ENCODE measurements at regions not wholly inside any gene's neighbourhood (a gene's known extent, or its start where the extent isn't known, plus 50 kb on each side); places are given as distances from the start of the nearest gene placed in this dataset.
"Not testable (repeated sequence)": the region's sequence is repeated elsewhere in the genome, so short reads cannot be mapped to it uniquely, and the experiment has no call there.

- no peak for DNase-seq
Observed at GRCh38 chr14:41280745-41281144, 325.9 kb upstream of the LRFN5 start.

GRCh38 chr14:41277450-41277849, 329.2 kb upstream of the LRFN5 start:
- no peak for DNase-seq

DNA sequence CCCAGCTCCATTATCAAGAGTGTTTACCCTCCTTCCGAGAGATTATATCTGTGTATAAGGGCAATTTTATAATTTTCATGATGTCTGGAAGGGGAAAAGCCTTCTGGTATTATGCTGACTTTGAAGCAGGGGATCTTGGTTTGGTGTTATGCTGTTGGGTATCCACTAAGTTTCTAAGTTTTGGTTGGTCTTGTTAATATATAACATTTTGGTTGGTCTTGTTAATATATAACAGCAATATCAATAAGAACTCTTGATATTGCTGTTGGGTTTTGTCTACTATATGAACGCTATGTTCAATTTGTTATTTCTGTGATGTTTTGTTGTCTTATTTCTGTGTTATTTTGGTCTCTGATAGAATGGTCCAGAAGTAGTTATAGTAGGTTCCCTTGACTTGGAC, 349.2 kb upstream of the LRFN5 start:
- no peak for DNase-seq

- no peak for DNase-seq
Observed at GRCh38 chr14:41235466-41235865, 371.2 kb upstream of the LRFN5 start.

- no peak for DNase-seq
Observed at GRCh38 chr14:41230683-41231082, 376.0 kb upstream of the LRFN5 start.

- DNase-seq = no peak
Observed at GRCh38 chr14:41229824-41230223, 376.9 kb upstream of the LRFN5 start.

DNA sequence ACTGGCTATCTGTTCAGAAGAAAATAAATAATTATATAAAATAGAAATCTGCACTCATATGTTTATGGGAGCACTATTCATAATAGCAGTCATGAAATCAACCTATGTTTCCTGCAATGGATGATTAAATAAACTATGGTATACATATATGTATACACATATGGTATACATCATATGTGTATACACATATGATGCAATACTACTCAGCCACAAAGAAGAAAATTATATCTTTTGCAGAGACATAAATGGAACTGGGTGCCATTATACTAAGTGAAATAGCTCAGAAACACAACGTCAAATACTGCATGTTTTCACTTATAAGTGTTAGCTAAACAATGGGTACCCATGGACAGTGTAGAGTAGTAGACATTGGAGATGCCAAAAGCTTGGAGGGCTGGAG, 381.2 kb upstream of the LRFN5 start:
- DNase-seq = no peak

GRCh38 chr14:41222581-41222980, 384.1 kb upstream of the LRFN5 start:
- DNase-seq = no peak

GRCh38 chr14:41214978-41215377, 391.7 kb upstream of the LRFN5 start:
- not testable (repeated sequence) for DNase-seq

DNA sequence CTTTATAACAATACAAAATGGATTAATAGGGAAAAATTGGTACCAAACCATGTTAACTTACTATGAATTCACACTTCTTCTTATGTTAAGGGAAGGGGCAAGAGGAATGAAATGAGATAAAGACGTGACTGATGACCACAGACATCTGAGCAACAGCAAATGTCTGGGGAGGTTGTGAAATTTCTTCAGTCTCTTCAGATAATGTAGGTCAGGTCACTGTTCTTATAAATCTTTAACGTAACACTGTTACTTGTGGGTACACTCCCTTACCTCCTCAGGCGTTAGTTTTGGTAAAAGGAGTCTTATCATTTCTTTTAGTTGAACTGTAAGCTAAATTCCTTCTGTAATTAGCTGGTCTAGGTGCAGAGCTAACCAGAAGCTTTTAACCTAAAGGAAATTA, 405.0 kb upstream of the LRFN5 start:
- DNase-seq = no peak

DNA sequence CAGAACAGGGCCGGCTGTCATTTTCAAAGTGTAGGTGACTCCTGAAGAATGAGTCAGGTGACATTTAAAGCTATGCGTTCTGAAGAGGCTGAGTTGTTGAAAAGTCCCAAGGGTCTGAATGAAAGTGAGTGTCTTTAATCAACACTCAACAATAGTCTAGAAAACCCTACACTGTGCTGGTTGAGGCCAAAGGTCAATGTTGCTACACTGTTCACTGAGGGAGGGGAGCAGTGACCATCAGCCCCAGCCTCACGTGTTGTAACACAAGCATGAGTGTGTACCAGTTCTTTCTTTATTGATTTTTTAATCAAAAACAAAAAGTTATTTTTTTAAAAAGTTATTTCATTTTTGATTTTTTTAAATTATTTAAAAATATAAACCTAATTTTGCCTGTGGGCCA, 418.8 kb upstream of the LRFN5 start:
- no peak for DNase-seq

GRCh38 chr14:41171045-41171444, 435.6 kb upstream of the LRFN5 start:
- no peak for DNase-seq

DNA sequence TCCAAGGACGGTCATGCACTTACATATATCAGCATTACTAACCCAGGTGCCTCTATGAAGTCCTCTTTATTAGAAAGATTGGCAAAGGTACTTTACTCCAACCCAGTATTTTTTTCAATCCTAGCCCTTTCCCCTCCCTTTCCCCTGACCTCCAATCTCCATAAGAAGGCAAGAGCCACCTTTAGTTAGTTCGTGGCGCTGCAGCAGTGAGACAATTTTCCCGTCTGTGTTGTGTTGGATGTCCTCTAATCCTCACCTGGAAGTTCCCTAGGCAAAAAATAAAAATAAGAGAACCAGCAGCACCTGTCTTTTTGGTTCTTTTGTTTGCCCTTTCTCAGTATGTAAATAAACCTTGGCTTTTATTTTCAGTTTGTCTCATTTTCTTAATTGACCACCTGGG, 439.6 kb upstream of the LRFN5 start:
- peak; percentile 95 for DNase-seq

GRCh38 chr14:41154143-41154807, 452.4 kb upstream of the LRFN5 start:
- no peak for DNase-seq

GRCh38 chr14:41146391-41146790, 460.3 kb upstream of the LRFN5 start:
- no peak for DNase-seq

- DNase-seq = no peak
Observed at GRCh38 chr14:41144370-41144769, 462.3 kb upstream of the LRFN5 start.

- no peak for DNase-seq
Observed at GRCh38 chr14:41137741-41138140, 468.9 kb upstream of the LRFN5 start.

- no peak for DNase-seq
Observed at GRCh38 chr14:41130274-41130673, 476.4 kb upstream of the LRFN5 start.

DNA sequence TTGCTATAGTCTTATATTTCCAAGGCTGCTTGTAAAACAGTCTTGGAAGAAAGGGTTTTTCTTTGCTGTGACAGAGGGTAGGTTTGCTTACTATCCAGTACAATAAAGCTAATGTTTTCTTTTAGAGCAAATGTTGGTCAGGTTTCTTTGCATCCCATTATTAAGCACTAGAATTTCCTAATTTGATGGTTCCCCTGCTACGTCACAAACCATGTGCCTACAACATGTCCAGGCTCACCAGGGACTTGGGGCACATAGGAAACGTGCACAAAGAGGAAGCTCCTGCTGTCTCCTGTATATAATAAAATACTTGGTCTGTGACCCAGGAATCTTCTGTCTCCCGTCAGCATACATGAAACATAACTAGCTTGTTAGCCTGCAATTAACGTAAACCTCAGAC, 486.3 kb upstream of the LRFN5 start:
- DNase-seq = no peak

- DNase-seq = no peak
Observed at GRCh38 chr14:41096131-41096530, 510.5 kb upstream of the LRFN5 start.

- no peak for DNase-seq
Observed at GRCh38 chr14:41087056-41087455, 519.6 kb upstream of the LRFN5 start.

- DNase-seq = no peak
Observed at GRCh38 chr14:41073544-41073943, 533.1 kb upstream of the LRFN5 start.

GRCh38 chr14:41072776-41073175, 533.9 kb upstream of the LRFN5 start:
- DNase-seq = no peak

- DNase-seq = no peak
Observed at GRCh38 chr14:41071351-41071750, 535.3 kb upstream of the LRFN5 start.

GRCh38 chr14:41062826-41063225, 543.9 kb upstream of the LRFN5 start:
- DNase-seq = no peak

DNA sequence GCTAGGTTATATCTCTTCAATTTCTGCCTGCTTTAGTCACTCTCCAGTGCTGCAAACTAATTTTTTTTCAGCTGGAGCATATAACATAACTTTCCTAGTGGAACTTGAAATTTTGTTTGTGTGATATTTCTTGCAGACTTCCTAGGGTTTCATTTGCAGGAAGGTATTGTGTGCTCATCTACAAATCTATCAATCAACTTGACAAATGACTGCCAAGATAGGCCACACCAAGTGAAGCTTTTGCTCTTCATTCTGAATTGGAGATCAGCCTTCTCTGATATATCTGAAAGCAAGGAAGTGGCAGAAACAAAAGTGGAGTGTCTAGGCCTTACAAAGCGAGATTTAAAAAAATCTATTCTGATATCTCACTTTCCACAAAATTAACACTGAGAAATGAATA, 551.1 kb upstream of the LRFN5 start:
- DNase-seq = no peak

Measured in NCI-H774 (cell line).